ENCODE measurements at regions not wholly inside any gene's neighbourhood (a gene's known extent, or its start where the extent isn't known, plus 50 kb on each side); places are given as distances from the start of the nearest gene placed in this dataset.

GRCh38 chr1:223478606-223479005 is 85.4 kb downstream of the CCDC185 start:
- CTCF ChIA-PET: no interaction called here
- Mint-ChIP-seq H3K4me3 (no peak overlapping the region), H3K9me3 (ENCODE audit: low read depth) (no peaks in the 10 kb centered on the region), H3K36me3 (no peaks in the 10 kb centered on the region), H3K27me3 (peaks cover 22% of the 10 kb centered on the region), H3K27ac (no peak overlapping the region), H3K4me1 (no peaks in the 10 kb centered on the region)
- ATAC-seq (no peak), DNase-seq (peak; percentile 14)

GRCh38 chr1:223479261-223479660 is 86.0 kb downstream of the CCDC185 start:
- CTCF ChIA-PET: no interaction called here
- Mint-ChIP-seq H3K4me1 (no peaks in the 10 kb centered on the region), H3K36me3 (no peaks in the 10 kb centered on the region), H3K27ac (no peak overlapping the region), H3K9me3 (ENCODE audit: low read depth) (no peaks in the 10 kb centered on the region), H3K4me3 (no peak overlapping the region), H3K27me3 (peaks cover 22% of the 10 kb centered on the region)
- DNase-seq (no peak), ATAC-seq (no peak)

- no peak overlapping the region for H3K27ac Mint-ChIP-seq
- no peaks in the 10 kb centered on the region for H3K9me3 Mint-ChIP-seq (ENCODE audit: low read depth)
- peaks cover 22% of the 10 kb centered on the region for H3K27me3 Mint-ChIP-seq
- ATAC-seq: no peak
- DNase-seq: no peak
- CTCF ChIA-PET: no interaction called here
- H3K4me1 Mint-ChIP-seq: no peaks in the 10 kb centered on the region
- no peaks in the 10 kb centered on the region for H3K36me3 Mint-ChIP-seq
- no peak overlapping the region for H3K4me3 Mint-ChIP-seq
Observed at GRCh38 chr1:223479718-223480425, 86.7 kb downstream of the CCDC185 start.

GRCh38 chr1:223482132-223482531 is 88.9 kb downstream of the CCDC185 start:
- DNase-seq (no peak), ATAC-seq (no peak)
- CTCF ChIA-PET: no interaction called here
- H3K4me1 Mint-ChIP-seq: no peaks in the 10 kb centered on the region
- peaks cover 26% of the 10 kb centered on the region for H3K27me3 Mint-ChIP-seq
- H3K4me3 Mint-ChIP-seq: no peak overlapping the region
- H3K9me3 Mint-ChIP-seq (ENCODE audit: low read depth): no peaks in the 10 kb centered on the region
- no peaks in the 10 kb centered on the region for H3K36me3 Mint-ChIP-seq
- H3K27ac Mint-ChIP-seq: no peak overlapping the region

- Mint-ChIP-seq H3K4me3 (no peak overlapping the region), H3K27me3 (peaks cover 28% of the 10 kb centered on the region), H3K27ac (no peak overlapping the region), H3K36me3 (no peaks in the 10 kb centered on the region), H3K9me3 (ENCODE audit: low read depth) (no peaks in the 10 kb centered on the region), H3K4me1 (no peaks in the 10 kb centered on the region)
- no peak for DNase-seq
- no peak for ATAC-seq
- CTCF ChIA-PET: no interaction called here
Observed at GRCh38 chr1:223482766-223483165, 89.6 kb downstream of the CCDC185 start.

- Mint-ChIP-seq H3K36me3 (no peaks in the 10 kb centered on the region), H3K4me1 (no peaks in the 10 kb centered on the region)
- no peak for ATAC-seq
Observed at GRCh38 chr1:223483511-223483910, 90.3 kb downstream of the CCDC185 start.

GRCh38 chr1:223486366-223486765 is 93.2 kb downstream of the CCDC185 start:
- Mint-ChIP-seq H3K9me3 (ENCODE audit: low read depth) (no peaks in the 10 kb centered on the region), H3K36me3 (no peaks in the 10 kb centered on the region), H3K27ac (no peak overlapping the region), H3K4me3 (no peak overlapping the region), H3K4me1 (no peaks in the 10 kb centered on the region), H3K27me3 (peaks cover 25% of the 10 kb centered on the region)
- CTCF ChIA-PET: no interaction called here
- DNase-seq (no peak), ATAC-seq (no peak)

More at GRCh38 chr1:223483511-223483910, 90.3 kb downstream of the CCDC185 start:
- H3K27me3 Mint-ChIP-seq: peaks cover 31% of the 10 kb centered on the region
- no peak overlapping the region for H3K27ac Mint-ChIP-seq
- CTCF ChIA-PET: no interaction called here
- no peak overlapping the region for H3K4me3 Mint-ChIP-seq
- DNase-seq: no peak
- H3K9me3 Mint-ChIP-seq (ENCODE audit: low read depth): no peaks in the 10 kb centered on the region

GRCh38 chr1:223486932-223487886 is 94.0 kb downstream of the CCDC185 start:
- Mint-ChIP-seq H3K36me3 (no peaks in the 10 kb centered on the region), H3K4me1 (no peaks in the 10 kb centered on the region), H3K27ac (no peak overlapping the region), H3K9me3 (ENCODE audit: low read depth) (no peaks in the 10 kb centered on the region), H3K27me3 (peaks cover 21% of the 10 kb centered on the region), H3K4me3 (no peak overlapping the region)
- CTCF ChIA-PET: no interaction called here
- DNase-seq (no peak), ATAC-seq (no peak)

- Mint-ChIP-seq H3K4me3 (no peak overlapping the region), H3K27ac (no peak overlapping the region), H3K36me3 (no peaks in the 10 kb centered on the region), H3K9me3 (ENCODE audit: low read depth) (no peaks in the 10 kb centered on the region), H3K27me3 (peaks cover 18% of the 10 kb centered on the region), H3K4me1 (no peaks in the 10 kb centered on the region)
- ATAC-seq: no peak
- DNase-seq: no peak
- CTCF ChIA-PET: no interaction called here
Observed at GRCh38 chr1:223487887-223488259, 94.7 kb downstream of the CCDC185 start.

GRCh38 chr1:223489439-223489838 is 96.2 kb downstream of the CCDC185 start:
- Mint-ChIP-seq H3K4me3 (no peak overlapping the region), H3K36me3 (no peaks in the 10 kb centered on the region), H3K4me1 (no peaks in the 10 kb centered on the region), H3K9me3 (ENCODE audit: low read depth) (no peaks in the 10 kb centered on the region), H3K27me3 (peaks cover 18% of the 10 kb centered on the region), H3K27ac (no peak overlapping the region)
- ATAC-seq (no peak), DNase-seq (no peak)
- CTCF ChIA-PET: no interaction called here

- H3K9me3 Mint-ChIP-seq (ENCODE audit: low read depth): no peaks in the 10 kb centered on the region
- no peaks in the 10 kb centered on the region for H3K36me3 Mint-ChIP-seq
- ATAC-seq: no peak
- H3K4me1 Mint-ChIP-seq: no peaks in the 10 kb centered on the region
- H3K27ac Mint-ChIP-seq: no peak overlapping the region
- H3K4me3 Mint-ChIP-seq: no peak overlapping the region
- CTCF ChIA-PET: no interaction called here
- no peak for DNase-seq
- H3K27me3 Mint-ChIP-seq: peaks cover 14% of the 10 kb centered on the region
Observed at GRCh38 chr1:223490256-223490655, 97.0 kb downstream of the CCDC185 start.

Data from activated CD8-positive, alpha-beta memory T cell treated with anti-CD3 and anti-CD28 coated beads, Interleukin-2, amount 10 ng/mL, durations not matched to agents 7 days and 5 days (primary cell).